H1 (cell line): ENCODE measurements at regions not wholly inside any gene's neighbourhood (a gene's known extent, or its start where the extent isn't known, plus 50 kb on each side); places are given as distances from the start of the nearest gene placed in this dataset.

ENCODE experiments used
- EGR1 ChIP-seq: IDR thresholded peaks from 2 replicates; pipeline ENCODE4 v1.6.1; 2011; ENCODE audit warnings: low read depth, low read length, borderline replicate concordance
- JUND ChIP-seq: IDR thresholded peaks from 2 replicates; pipeline ENCODE4 v1.6.1; 2011; ENCODE audit warnings: mild to moderate bottlenecking, improper control_type of control experiment, low read length
- TAF1 ChIP-seq: IDR thresholded peaks from 2 replicates; pipeline ENCODE4 v1.6.1; 2011; ENCODE audit warnings: mild to moderate bottlenecking, low read depth, low read length
- TF ChIP-seq, protein P1 (sequence below): fragments of 300-600 bp; sonication (generic); IDR thresholded peaks from 2 replicates; pipeline ENCODE4 v1.7.1; 2012; ENCODE audit warnings: low read length, moderate library complexity, mild to moderate bottlenecking, inconsistent platforms; ENCODE audit not compliant: insufficient replicate concordance

DNA sequence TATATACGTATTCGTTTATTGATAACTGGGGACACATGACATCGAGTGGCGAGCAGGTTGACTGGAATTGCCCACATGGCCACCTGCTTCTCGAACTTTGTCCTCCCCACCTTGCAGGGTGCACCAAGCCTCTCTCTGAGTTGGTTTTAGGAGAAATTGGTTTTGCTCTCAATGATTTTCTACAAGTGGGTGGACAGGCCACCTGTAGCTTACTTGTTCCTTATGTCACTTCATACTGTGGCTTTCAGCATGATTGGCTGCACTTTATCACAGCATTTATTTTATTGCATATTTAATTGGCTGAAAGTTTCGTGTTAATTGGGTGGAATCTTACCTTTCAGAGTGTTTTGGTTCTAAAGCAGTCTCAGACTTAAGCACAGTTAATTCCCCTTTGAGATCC lies 215.6 kb upstream of the SHH start (continued):
- TF ChIP-seq, protein P1, sequence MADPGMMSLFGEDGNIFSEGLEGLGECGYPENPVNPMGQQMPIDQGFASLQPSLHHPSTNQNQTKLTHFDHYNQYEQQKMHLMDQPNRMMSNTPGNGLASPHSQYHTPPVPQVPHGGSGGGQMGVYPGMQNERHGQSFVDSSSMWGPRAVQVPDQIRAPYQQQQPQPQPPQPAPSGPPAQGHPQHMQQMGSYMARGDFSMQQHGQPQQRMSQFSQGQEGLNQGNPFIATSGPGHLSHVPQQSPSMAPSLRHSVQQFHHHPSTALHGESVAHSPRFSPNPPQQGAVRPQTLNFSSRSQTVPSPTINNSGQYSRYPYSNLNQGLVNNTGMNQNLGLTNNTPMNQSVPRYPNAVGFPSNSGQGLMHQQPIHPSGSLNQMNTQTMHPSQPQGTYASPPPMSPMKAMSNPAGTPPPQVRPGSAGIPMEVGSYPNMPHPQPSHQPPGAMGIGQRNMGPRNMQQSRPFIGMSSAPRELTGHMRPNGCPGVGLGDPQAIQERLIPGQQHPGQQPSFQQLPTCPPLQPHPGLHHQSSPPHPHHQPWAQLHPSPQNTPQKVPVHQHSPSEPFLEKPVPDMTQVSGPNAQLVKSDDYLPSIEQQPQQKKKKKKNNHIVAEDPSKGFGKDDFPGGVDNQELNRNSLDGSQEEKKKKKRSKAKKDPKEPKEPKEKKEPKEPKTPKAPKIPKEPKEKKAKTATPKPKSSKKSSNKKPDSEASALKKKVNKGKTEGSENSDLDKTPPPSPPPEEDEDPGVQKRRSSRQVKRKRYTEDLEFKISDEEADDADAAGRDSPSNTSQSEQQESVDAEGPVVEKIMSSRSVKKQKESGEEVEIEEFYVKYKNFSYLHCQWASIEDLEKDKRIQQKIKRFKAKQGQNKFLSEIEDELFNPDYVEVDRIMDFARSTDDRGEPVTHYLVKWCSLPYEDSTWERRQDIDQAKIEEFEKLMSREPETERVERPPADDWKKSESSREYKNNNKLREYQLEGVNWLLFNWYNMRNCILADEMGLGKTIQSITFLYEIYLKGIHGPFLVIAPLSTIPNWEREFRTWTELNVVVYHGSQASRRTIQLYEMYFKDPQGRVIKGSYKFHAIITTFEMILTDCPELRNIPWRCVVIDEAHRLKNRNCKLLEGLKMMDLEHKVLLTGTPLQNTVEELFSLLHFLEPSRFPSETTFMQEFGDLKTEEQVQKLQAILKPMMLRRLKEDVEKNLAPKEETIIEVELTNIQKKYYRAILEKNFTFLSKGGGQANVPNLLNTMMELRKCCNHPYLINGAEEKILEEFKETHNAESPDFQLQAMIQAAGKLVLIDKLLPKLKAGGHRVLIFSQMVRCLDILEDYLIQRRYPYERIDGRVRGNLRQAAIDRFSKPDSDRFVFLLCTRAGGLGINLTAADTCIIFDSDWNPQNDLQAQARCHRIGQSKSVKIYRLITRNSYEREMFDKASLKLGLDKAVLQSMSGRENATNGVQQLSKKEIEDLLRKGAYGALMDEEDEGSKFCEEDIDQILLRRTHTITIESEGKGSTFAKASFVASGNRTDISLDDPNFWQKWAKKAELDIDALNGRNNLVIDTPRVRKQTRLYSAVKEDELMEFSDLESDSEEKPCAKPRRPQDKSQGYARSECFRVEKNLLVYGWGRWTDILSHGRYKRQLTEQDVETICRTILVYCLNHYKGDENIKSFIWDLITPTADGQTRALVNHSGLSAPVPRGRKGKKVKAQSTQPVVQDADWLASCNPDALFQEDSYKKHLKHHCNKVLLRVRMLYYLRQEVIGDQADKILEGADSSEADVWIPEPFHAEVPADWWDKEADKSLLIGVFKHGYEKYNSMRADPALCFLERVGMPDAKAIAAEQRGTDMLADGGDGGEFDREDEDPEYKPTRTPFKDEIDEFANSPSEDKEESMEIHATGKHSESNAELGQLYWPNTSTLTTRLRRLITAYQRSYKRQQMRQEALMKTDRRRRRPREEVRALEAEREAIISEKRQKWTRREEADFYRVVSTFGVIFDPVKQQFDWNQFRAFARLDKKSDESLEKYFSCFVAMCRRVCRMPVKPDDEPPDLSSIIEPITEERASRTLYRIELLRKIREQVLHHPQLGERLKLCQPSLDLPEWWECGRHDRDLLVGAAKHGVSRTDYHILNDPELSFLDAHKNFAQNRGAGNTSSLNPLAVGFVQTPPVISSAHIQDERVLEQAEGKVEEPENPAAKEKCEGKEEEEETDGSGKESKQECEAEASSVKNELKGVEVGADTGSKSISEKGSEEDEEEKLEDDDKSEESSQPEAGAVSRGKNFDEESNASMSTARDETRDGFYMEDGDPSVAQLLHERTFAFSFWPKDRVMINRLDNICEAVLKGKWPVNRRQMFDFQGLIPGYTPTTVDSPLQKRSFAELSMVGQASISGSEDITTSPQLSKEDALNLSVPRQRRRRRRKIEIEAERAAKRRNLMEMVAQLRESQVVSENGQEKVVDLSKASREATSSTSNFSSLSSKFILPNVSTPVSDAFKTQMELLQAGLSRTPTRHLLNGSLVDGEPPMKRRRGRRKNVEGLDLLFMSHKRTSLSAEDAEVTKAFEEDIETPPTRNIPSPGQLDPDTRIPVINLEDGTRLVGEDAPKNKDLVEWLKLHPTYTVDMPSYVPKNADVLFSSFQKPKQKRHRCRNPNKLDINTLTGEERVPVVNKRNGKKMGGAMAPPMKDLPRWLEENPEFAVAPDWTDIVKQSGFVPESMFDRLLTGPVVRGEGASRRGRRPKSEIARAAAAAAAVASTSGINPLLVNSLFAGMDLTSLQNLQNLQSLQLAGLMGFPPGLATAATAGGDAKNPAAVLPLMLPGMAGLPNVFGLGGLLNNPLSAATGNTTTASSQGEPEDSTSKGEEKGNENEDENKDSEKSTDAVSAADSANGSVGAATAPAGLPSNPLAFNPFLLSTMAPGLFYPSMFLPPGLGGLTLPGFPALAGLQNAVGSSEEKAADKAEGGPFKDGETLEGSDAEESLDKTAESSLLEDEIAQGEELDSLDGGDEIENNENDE: no peak
- TF ChIP-seq TAF1 (no peak), EGR1 (no peak), JUND (no peak)
- TF ChIP-seq, all 59 proteins: peak for 0
